ENCODE measurements at regions not wholly inside any gene's neighbourhood (a gene's known extent, or its start where the extent isn't known, plus 50 kb on each side); places are given as distances from the start of the nearest gene placed in this dataset.
"Not testable (repeated sequence)": the region's sequence is repeated elsewhere in the genome, so short reads cannot be mapped to it uniquely, and the experiment has no call there.

DNA sequence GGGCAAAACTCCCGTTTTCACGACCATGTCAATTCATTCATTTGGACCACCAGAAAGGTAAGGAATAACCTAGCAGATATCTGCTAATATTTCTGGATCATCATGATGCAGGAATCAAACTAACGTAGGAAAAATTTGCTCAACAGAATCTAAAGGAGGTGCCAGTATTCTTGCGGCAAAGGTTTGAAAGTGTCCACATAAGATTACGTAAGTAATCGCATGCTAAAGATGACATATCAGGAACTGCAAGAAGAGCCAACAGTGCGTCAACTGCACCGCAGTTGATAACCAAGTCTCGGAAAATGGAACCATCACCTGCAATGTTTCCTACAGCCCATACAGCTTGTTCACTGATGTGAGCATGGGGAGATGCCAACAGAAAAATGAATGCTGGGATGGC is 194.1 kb upstream of the ZNF804B start:
- H3K9me3 ChIP-seq (ENCODE audit: control insufficient read depth, low read depth, low read length), result no peaks in the 10 kb centered on the region
- H3K4me3 ChIP-seq (ENCODE audit: control insufficient read depth in 2 of 3, extremely low read depth in 1 of 3, insufficient read depth in 2 of 3, low read depth in 1 of 3, low read length in 3 of 3), result no peak overlapping the region
- no peaks in the 10 kb centered on the region for H4K20me1 ChIP-seq (ENCODE audit: control insufficient read depth, extremely low read depth, insufficient read depth, low read length)
- H3K9me1 ChIP-seq (ENCODE audit: control insufficient read depth, extremely low read depth, insufficient read depth, low read length), result no peaks in the 10 kb centered on the region
- dilution Hi-C loops (cut with MboI; ENCODE audit: extremely low pct_ligation_motif_present, low sequenced_read_pairs), result no loop called here
- no peak overlapping the region for H3K9ac ChIP-seq (ENCODE audit: control insufficient read depth, extremely low read depth, insufficient read depth, low read length)
- H3K27me3 ChIP-seq (ENCODE audit: control insufficient read depth, extremely low read depth, insufficient read depth, low read length), result no peaks in the 10 kb centered on the region
- H3K79me2 ChIP-seq (ENCODE audit: control insufficient read depth, insufficient read depth, low read length), result no peaks in the 10 kb centered on the region
- no peak overlapping the region for H3K4me2 ChIP-seq (ENCODE audit: control insufficient read depth, extremely low read depth, insufficient read depth, low read depth, low read length)
- H2AFZ ChIP-seq (ENCODE audit: control insufficient read depth, low read length), result no peak overlapping the region
- H3K36me3 ChIP-seq (ENCODE audit: control insufficient read depth in 2 of 2, extremely low read depth in 1 of 2, insufficient read depth in 2 of 2, low read length in 2 of 2), result no peaks in the 10 kb centered on the region
- TF ChIP-seq, protein P1, sequence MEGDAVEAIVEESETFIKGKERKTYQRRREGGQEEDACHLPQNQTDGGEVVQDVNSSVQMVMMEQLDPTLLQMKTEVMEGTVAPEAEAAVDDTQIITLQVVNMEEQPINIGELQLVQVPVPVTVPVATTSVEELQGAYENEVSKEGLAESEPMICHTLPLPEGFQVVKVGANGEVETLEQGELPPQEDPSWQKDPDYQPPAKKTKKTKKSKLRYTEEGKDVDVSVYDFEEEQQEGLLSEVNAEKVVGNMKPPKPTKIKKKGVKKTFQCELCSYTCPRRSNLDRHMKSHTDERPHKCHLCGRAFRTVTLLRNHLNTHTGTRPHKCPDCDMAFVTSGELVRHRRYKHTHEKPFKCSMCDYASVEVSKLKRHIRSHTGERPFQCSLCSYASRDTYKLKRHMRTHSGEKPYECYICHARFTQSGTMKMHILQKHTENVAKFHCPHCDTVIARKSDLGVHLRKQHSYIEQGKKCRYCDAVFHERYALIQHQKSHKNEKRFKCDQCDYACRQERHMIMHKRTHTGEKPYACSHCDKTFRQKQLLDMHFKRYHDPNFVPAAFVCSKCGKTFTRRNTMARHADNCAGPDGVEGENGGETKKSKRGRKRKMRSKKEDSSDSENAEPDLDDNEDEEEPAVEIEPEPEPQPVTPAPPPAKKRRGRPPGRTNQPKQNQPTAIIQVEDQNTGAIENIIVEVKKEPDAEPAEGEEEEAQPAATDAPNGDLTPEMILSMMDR (optimal IDR thresholded peaks at IDR 0.05 in 1 of 3, IDR thresholded peaks at IDR 0.05 in 1 of 3, conservative IDR thresholded peaks at IDR 0.05 in 1 of 3; ENCODE audit: extremely low read depth in 1 of 3, insufficient read depth in 2 of 3, low read length in 3 of 3), result no peak
- no peak for FAIRE-seq
- no peak for DNase-seq (ENCODE audit: low read depth, low spot score)
- no peak overlapping the region for H3K27ac ChIP-seq (ENCODE audit: control insufficient read depth, insufficient read depth, low read length)
- no peaks in the 10 kb centered on the region for H3K4me1 ChIP-seq (ENCODE audit: control insufficient read depth, extremely low read depth, insufficient read depth, low read length)

DNA sequence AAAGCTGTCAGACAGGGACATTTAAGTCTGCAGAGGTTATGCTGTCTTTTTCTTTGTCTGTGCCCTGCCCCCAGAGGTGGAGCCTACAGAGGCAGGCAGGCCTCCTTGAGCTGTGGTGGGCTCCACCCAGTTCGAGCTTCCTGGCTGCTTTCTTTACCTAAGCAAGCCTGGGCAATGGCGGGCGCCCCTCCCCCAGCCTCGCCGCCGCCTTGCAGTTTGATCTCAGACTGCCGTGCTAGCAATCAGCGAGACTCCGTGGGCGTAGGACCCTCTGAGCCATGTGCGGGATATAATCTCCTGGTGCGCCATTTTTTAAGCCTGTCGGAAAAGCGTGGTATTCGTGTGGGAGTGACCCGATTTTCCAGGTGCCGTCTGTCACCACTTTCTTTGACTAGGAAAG is 203.1 kb upstream of the ZNF804B start:
- H3K4me1 ChIP-seq (ENCODE audit: control insufficient read depth, extremely low read depth, insufficient read depth, low read length); DNase-seq (ENCODE audit: low read depth, low spot score); dilution Hi-C loops (cut with MboI; ENCODE audit: extremely low pct_ligation_motif_present, low sequenced_read_pairs); H3K4me2 ChIP-seq (ENCODE audit: control insufficient read depth, extremely low read depth, insufficient read depth, low read depth, low read length); H3K9ac ChIP-seq (ENCODE audit: control insufficient read depth, extremely low read depth, insufficient read depth, low read length); H2AFZ ChIP-seq (ENCODE audit: control insufficient read depth, low read length); H3K4me3 ChIP-seq (ENCODE audit: control insufficient read depth in 2 of 3, extremely low read depth in 1 of 3, insufficient read depth in 2 of 3, low read depth in 1 of 3, low read length in 3 of 3); H3K36me3 ChIP-seq (ENCODE audit: control insufficient read depth in 2 of 2, extremely low read depth in 1 of 2, insufficient read depth in 2 of 2, low read length in 2 of 2); H3K27me3 ChIP-seq (ENCODE audit: control insufficient read depth, extremely low read depth, insufficient read depth, low read length); H3K27ac ChIP-seq (ENCODE audit: control insufficient read depth, insufficient read depth, low read length); H3K79me2 ChIP-seq (ENCODE audit: control insufficient read depth, insufficient read depth, low read length); FAIRE-seq; H3K9me3 ChIP-seq (ENCODE audit: control insufficient read depth, low read depth, low read length); H4K20me1 ChIP-seq (ENCODE audit: control insufficient read depth, extremely low read depth, insufficient read depth, low read length); H3K9me1 ChIP-seq (ENCODE audit: control insufficient read depth, extremely low read depth, insufficient read depth, low read length): not testable (repeated sequence)

DNA sequence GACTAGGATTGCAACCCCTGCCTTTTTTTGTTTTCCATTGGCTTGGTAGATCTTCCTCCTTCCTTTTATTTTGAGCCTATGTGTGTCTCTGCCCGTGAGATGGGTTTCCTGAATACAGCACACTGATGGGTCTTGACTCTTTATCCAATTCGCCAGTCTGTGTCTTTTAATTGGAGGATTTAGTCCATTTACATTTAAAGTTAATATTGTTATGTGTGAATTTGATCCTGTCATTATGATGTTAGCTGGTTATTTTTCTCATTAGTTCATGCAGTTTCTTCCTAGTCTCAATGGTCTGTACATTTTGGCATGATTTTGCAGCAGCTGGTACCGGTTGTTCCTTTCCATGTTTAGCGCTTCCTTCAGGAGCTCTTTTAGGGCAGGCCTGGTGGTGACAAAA is 204.7 kb upstream of the ZNF804B start:
- H4K20me1 ChIP-seq (ENCODE audit: control insufficient read depth, extremely low read depth, insufficient read depth, low read length); H3K27me3 ChIP-seq (ENCODE audit: control insufficient read depth, extremely low read depth, insufficient read depth, low read length); H3K9me1 ChIP-seq (ENCODE audit: control insufficient read depth, extremely low read depth, insufficient read depth, low read length); dilution Hi-C loops (cut with MboI; ENCODE audit: extremely low pct_ligation_motif_present, low sequenced_read_pairs); H2AFZ ChIP-seq (ENCODE audit: control insufficient read depth, low read length); H3K36me3 ChIP-seq (ENCODE audit: control insufficient read depth in 2 of 2, extremely low read depth in 1 of 2, insufficient read depth in 2 of 2, low read length in 2 of 2); H3K4me2 ChIP-seq (ENCODE audit: control insufficient read depth, extremely low read depth, insufficient read depth, low read depth, low read length); H3K9ac ChIP-seq (ENCODE audit: control insufficient read depth, extremely low read depth, insufficient read depth, low read length); H3K4me1 ChIP-seq (ENCODE audit: control insufficient read depth, extremely low read depth, insufficient read depth, low read length); H3K27ac ChIP-seq (ENCODE audit: control insufficient read depth, insufficient read depth, low read length); H3K4me3 ChIP-seq (ENCODE audit: control insufficient read depth in 2 of 3, extremely low read depth in 1 of 3, insufficient read depth in 2 of 3, low read depth in 1 of 3, low read length in 3 of 3); H3K79me2 ChIP-seq (ENCODE audit: control insufficient read depth, insufficient read depth, low read length); FAIRE-seq; H3K9me3 ChIP-seq (ENCODE audit: control insufficient read depth, low read depth, low read length); DNase-seq (ENCODE audit: low read depth, low spot score): not testable (repeated sequence)
